Activated CD4-positive, alpha-beta T cell treated with anti-CD3 and anti-CD28 coated beads, Interleukin-2, amount 10 ng/mL, durations not matched to agents 24 days and 14 days (primary cell): ENCODE measurements at regions not wholly inside any gene's neighbourhood (a gene's known extent, or its start where the extent isn't known, plus 50 kb on each side); places are given as distances from the start of the nearest gene placed in this dataset.
"Not testable (repeated sequence)": the region's sequence is repeated elsewhere in the genome, so short reads cannot be mapped to it uniquely, and the experiment has no call there.

Source experiments
- DNase-seq: peaks from one replicate; pipeline ENCODE4 v3.0.0; 2022
- H3K27ac Mint-ChIP-seq: one replicate; pipeline ENCODE4 v1.8.0; 2022; ENCODE audit warnings: mild to moderate bottlenecking, mixed read lengths
- H3K27me3 Mint-ChIP-seq: one replicate; pipeline ENCODE4 v1.8.0; 2022; ENCODE audit warnings: mixed read lengths
- H3K36me3 Mint-ChIP-seq: one replicate; pipeline ENCODE4 v1.8.0; 2022; ENCODE audit warnings: low read depth, mild to moderate bottlenecking, mixed read lengths
- H3K4me1 Mint-ChIP-seq: one replicate; pipeline ENCODE4 v1.8.0; 2021; ENCODE audit warnings: mixed read lengths
- H3K4me3 Mint-ChIP-seq: one replicate; pipeline ENCODE4 v1.8.0; 2022; ENCODE audit warnings: mild to moderate bottlenecking, moderate library complexity, mixed read lengths
- H3K9me3 Mint-ChIP-seq: one replicate; pipeline ENCODE4 v1.8.0; 2021; ENCODE audit warnings: mixed read lengths
- intact Hi-C: fragments of 100-400 bp; cut with micrococcal nuclease; formaldehyde crosslinking; loops from one replicate; pipeline ENCODE4 v1.15.1; 2023

GRCh38 chr14:66248256-66248655 is 237.9 kb upstream of the CCDC196 start:
- H3K4me3 Mint-ChIP-seq = no peak overlapping the region
- no peak for DNase-seq
- peaks cover 10% of the 10 kb centered on the region for H3K27me3 Mint-ChIP-seq
- H3K4me1 Mint-ChIP-seq = no peaks in the 10 kb centered on the region
- intact Hi-C loops = no loop called here
- no peaks in the 10 kb centered on the region for H3K36me3 Mint-ChIP-seq
- H3K27ac Mint-ChIP-seq = no peak overlapping the region
- no peaks in the 10 kb centered on the region for H3K9me3 Mint-ChIP-seq

GRCh38 chr14:66249544-66249943 is 236.6 kb upstream of the CCDC196 start:
- DNase-seq = no peak
- no peak overlapping the region for H3K27ac Mint-ChIP-seq
- H3K36me3 Mint-ChIP-seq = no peaks in the 10 kb centered on the region
- intact Hi-C loops = no loop called here
- no peaks in the 10 kb centered on the region for H3K4me1 Mint-ChIP-seq
- peaks cover 10% of the 10 kb centered on the region for H3K27me3 Mint-ChIP-seq
- H3K9me3 Mint-ChIP-seq = no peaks in the 10 kb centered on the region
- no peak overlapping the region for H3K4me3 Mint-ChIP-seq

- intact Hi-C loops = no loop called here
- Mint-ChIP-seq H3K27me3 (peaks cover 7% of the 10 kb centered on the region), H3K27ac (no peak overlapping the region), H3K4me3 (no peak overlapping the region), H3K9me3 (no peaks in the 10 kb centered on the region), H3K4me1 (no peaks in the 10 kb centered on the region), H3K36me3 (no peaks in the 10 kb centered on the region)
- no peak for DNase-seq
Observed at GRCh38 chr14:66254038-66254437, 232.1 kb upstream of the CCDC196 start.

- Mint-ChIP-seq H3K36me3 (no peaks in the 10 kb centered on the region), H3K27me3 (peaks cover 2% of the 10 kb centered on the region), H3K9me3 (no peaks in the 10 kb centered on the region), H3K4me1 (no peaks in the 10 kb centered on the region), H3K4me3 (no peak overlapping the region), H3K27ac (no peak overlapping the region)
- intact Hi-C loops = no loop called here
- DNase-seq = no peak
Observed at GRCh38 chr14:66268802-66269334, 217.3 kb upstream of the CCDC196 start.

- no peak overlapping the region for H3K27ac Mint-ChIP-seq
Observed at GRCh38 chr14:66272221-66272620, 213.9 kb upstream of the CCDC196 start.

GRCh38 chr14:66273261-66273832 is 212.8 kb upstream of the CCDC196 start:
- Mint-ChIP-seq H3K36me3 (no peaks in the 10 kb centered on the region), H3K4me3 (no peak overlapping the region), H3K9me3 (no peaks in the 10 kb centered on the region), H3K4me1 (no peaks in the 10 kb centered on the region), H3K27me3 (no peaks in the 10 kb centered on the region), H3K27ac (no peak overlapping the region)
- intact Hi-C loops = no loop called here
- DNase-seq = no peak

More at GRCh38 chr14:66272221-66272620, 213.9 kb upstream of the CCDC196 start:
- Mint-ChIP-seq H3K4me1 (no peaks in the 10 kb centered on the region), H3K36me3 (no peaks in the 10 kb centered on the region), H3K4me3 (no peak overlapping the region), H3K27me3 (no peaks in the 10 kb centered on the region), H3K9me3 (no peaks in the 10 kb centered on the region)
- intact Hi-C loops = no loop called here
- DNase-seq = no peak

- H3K9me3 Mint-ChIP-seq, DNase-seq, H3K27ac Mint-ChIP-seq, H3K4me3 Mint-ChIP-seq, H3K27me3 Mint-ChIP-seq, H3K4me1 Mint-ChIP-seq, H3K36me3 Mint-ChIP-seq, intact Hi-C loops: not testable (repeated sequence)
Observed at GRCh38 chr14:66278418-66278817, 207.8 kb upstream of the CCDC196 start.

- Mint-ChIP-seq H3K4me1 (no peaks in the 10 kb centered on the region), H3K9me3 (no peaks in the 10 kb centered on the region), H3K27me3 (no peaks in the 10 kb centered on the region), H3K36me3 (no peaks in the 10 kb centered on the region), H3K27ac (no peak overlapping the region), H3K4me3 (no peak overlapping the region)
- DNase-seq = no peak
- intact Hi-C loops = no loop called here
Observed at GRCh38 chr14:66281036-66281776, 205.0 kb upstream of the CCDC196 start.

- Mint-ChIP-seq H3K4me3 (no peak overlapping the region), H3K27ac (no peak overlapping the region), H3K36me3 (no peaks in the 10 kb centered on the region), H3K27me3 (no peaks in the 10 kb centered on the region), H3K9me3 (no peaks in the 10 kb centered on the region), H3K4me1 (no peaks in the 10 kb centered on the region)
- intact Hi-C loops = no loop called here
- no peak for DNase-seq
Observed at GRCh38 chr14:66284346-66284745, 201.8 kb upstream of the CCDC196 start.

- no peaks in the 10 kb centered on the region for H3K27me3 Mint-ChIP-seq
- no peak overlapping the region for H3K4me3 Mint-ChIP-seq
Observed at GRCh38 chr14:66288511-66288910, 197.7 kb upstream of the CCDC196 start.

GRCh38 chr14:66291756-66292155 is 194.4 kb upstream of the CCDC196 start:
- H3K36me3 Mint-ChIP-seq = no peaks in the 10 kb centered on the region
- no peaks in the 10 kb centered on the region for H3K27me3 Mint-ChIP-seq
- H3K27ac Mint-ChIP-seq = no peak overlapping the region
- H3K4me1 Mint-ChIP-seq = peaks cover 8% of the 10 kb centered on the region
- no peak for DNase-seq
- peaks cover 4% of the 10 kb centered on the region for H3K9me3 Mint-ChIP-seq
- intact Hi-C loops = no loop called here
- H3K4me3 Mint-ChIP-seq = no peak overlapping the region

More at GRCh38 chr14:66288511-66288910, 197.7 kb upstream of the CCDC196 start:
- H3K9me3 Mint-ChIP-seq = no peaks in the 10 kb centered on the region
- DNase-seq = no peak
- no peaks in the 10 kb centered on the region for H3K36me3 Mint-ChIP-seq
- peaks cover 3% of the 10 kb centered on the region for H3K4me1 Mint-ChIP-seq
- intact Hi-C loops = no loop called here
- no peak overlapping the region for H3K27ac Mint-ChIP-seq

GRCh38 chr14:66293533-66294105 is 192.6 kb upstream of the CCDC196 start:
- Mint-ChIP-seq H3K27ac (no peak overlapping the region), H3K4me3 (peak overlapping the region; percentile 1), H3K9me3 (peaks cover 12% of the 10 kb centered on the region), H3K4me1 (peaks cover 8% of the 10 kb centered on the region), H3K36me3 (no peaks in the 10 kb centered on the region), H3K27me3 (no peaks in the 10 kb centered on the region)
- intact Hi-C loops = no loop called here
- no peak for DNase-seq

GRCh38 chr14:66295386-66295785 is 190.8 kb upstream of the CCDC196 start:
- Mint-ChIP-seq H3K27me3 (no peaks in the 10 kb centered on the region), H3K36me3 (no peaks in the 10 kb centered on the region), H3K27ac (no peak overlapping the region), H3K9me3 (peaks cover 15% of the 10 kb centered on the region), H3K4me3 (no peak overlapping the region), H3K4me1 (peaks cover 8% of the 10 kb centered on the region)
- intact Hi-C loops = no loop called here
- DNase-seq = no peak

GRCh38 chr14:66300886-66301285 is 185.3 kb upstream of the CCDC196 start:
- intact Hi-C loops = no loop called here
- no peaks in the 10 kb centered on the region for H3K4me1 Mint-ChIP-seq
- no peak overlapping the region for H3K27ac Mint-ChIP-seq
- H3K27me3 Mint-ChIP-seq = no peaks in the 10 kb centered on the region
- no peaks in the 10 kb centered on the region for H3K36me3 Mint-ChIP-seq
- no peak for DNase-seq
- H3K9me3 Mint-ChIP-seq = peaks cover 16% of the 10 kb centered on the region
- H3K4me3 Mint-ChIP-seq = no peak overlapping the region
